ENCODE measurements at regions not wholly inside any gene's neighbourhood (a gene's known extent, or its start where the extent isn't known, plus 50 kb on each side); places are given as distances from the start of the nearest gene placed in this dataset.

DNA sequence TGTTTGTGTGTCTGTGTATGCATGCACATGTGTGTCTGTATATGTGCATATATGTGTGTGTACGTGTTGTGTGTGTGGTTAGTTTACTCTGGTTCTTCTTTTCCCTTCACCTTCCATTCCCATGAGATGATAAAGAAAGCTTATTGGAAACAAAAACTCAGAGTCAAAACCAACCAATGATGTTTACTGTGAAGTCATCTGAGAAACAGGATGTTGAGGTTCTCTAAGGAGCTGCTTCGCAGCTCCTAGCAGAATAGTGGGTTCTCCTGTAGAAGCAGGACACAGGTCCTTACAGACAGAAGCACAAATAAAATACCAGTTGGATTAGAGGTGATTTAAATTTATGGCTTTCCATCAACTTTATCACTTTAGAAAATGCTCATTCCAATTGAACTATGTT lies 256.1 kb upstream of the PLET1 start:
- H3K4me3 ChIP-seq (ENCODE audit: low read depth, low read length) = no peak overlapping the region
- DNase-seq (ENCODE audit: low read depth) = no peak
- TF ChIP-seq, protein P1, sequence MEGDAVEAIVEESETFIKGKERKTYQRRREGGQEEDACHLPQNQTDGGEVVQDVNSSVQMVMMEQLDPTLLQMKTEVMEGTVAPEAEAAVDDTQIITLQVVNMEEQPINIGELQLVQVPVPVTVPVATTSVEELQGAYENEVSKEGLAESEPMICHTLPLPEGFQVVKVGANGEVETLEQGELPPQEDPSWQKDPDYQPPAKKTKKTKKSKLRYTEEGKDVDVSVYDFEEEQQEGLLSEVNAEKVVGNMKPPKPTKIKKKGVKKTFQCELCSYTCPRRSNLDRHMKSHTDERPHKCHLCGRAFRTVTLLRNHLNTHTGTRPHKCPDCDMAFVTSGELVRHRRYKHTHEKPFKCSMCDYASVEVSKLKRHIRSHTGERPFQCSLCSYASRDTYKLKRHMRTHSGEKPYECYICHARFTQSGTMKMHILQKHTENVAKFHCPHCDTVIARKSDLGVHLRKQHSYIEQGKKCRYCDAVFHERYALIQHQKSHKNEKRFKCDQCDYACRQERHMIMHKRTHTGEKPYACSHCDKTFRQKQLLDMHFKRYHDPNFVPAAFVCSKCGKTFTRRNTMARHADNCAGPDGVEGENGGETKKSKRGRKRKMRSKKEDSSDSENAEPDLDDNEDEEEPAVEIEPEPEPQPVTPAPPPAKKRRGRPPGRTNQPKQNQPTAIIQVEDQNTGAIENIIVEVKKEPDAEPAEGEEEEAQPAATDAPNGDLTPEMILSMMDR (IDR thresholded peaks at IDR 0.05; ENCODE audit: insufficient read depth, low read depth, low read length, missing control alignments) = no peak

DNA sequence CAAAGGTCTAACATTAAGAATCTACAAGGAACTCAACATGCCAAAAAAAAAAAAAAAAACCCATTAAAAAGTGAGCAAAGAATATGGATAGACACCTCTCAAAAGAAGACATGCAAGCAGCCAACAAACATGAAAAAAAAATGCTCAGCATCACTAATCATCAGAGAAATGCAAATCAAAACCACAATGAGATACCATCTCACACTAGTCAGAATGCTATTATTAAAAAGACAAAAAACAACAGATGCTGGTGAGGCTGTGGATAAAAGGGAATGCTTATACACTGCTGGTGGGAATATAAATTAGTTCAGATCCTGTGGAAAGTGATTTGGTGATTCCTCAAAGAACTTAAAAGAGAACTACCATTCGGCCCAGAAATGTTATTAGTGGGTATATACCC lies 257.7 kb upstream of the PLET1 start:
- DNase-seq (ENCODE audit: low read depth) = no peak
- TF ChIP-seq, protein P1 (IDR thresholded peaks at IDR 0.05; ENCODE audit: insufficient read depth, low read depth, low read length, missing control alignments) = no peak
- no peak overlapping the region for H3K4me3 ChIP-seq (ENCODE audit: low read depth, low read length)

DNA sequence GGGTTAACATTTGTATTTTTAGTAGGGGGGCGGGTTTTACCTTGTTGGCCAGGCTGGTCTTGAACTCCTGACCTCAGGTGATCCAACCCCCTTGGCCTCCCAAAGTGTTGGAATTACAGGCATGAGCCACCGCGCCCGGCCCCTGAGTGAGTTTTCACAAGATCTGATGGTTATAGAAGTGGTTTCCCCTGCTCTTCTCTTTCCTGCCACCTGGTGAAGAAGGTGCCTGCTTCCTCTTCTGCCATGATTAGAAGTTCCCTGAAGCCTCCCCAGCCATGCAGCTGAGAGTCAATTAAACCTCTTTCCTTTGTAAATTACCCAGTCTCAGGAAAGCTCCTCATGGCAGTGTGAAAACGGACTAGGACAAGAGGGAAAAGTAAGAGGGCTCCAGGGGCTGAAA lies 259.1 kb upstream of the PLET1 start:
- TF ChIP-seq, protein P1 (IDR thresholded peaks at IDR 0.05; ENCODE audit: insufficient read depth, low read depth, low read length, missing control alignments) = no peak

DNA sequence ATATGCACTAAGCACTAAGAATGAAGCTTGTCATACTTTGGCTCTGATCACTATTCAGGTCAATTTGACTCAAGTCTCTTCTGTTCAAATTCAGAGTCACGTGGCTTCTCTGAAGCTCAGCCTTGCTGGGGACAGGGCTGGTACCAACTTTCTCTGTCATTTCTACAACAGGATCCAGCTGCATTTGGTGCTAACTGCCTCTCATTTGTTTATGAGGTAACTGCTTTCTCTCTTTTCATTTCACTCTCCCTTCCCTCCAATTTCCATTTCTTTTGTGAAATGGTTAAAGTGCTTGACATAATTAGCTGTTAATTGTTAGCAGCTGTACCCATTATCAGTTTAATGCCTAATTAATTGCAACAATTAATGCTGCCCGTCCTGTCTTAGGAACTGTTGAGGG lies 259.7 kb upstream of the PLET1 start:
- H3K4me3 ChIP-seq (ENCODE audit: low read depth, low read length) = no peak overlapping the region
- TF ChIP-seq, protein P1 (IDR thresholded peaks at IDR 0.05; ENCODE audit: insufficient read depth, low read depth, low read length, missing control alignments) = no peak
- peak; percentile 8 for DNase-seq (ENCODE audit: low read depth)

More for the DNA sequence above, 259.1 kb upstream of the PLET1 start:
- DNase-seq (ENCODE audit: low read depth) = peak; percentile 13
- no peak overlapping the region for H3K4me3 ChIP-seq (ENCODE audit: low read depth, low read length)

DNA sequence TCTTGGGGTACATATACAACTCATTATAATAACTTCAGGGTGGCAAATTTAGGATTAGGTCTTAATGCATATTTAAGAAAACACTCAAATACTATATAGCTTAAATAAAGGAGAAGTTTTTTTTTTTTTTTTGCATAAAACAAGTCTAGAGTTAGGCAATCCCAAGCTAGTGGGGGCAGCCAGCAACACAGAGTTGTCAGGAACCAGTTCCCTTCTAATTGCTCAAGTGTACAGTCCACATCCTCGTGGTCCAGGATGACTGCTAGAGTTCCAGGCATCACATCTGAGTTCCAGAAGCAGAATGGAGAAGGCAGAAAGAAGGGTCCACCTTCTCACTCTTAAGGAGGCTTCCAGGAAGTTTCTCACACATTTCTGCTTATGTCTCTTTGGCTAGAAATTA lies 261.9 kb upstream of the PLET1 start:
- DNase-seq (ENCODE audit: low read depth) = no peak
- TF ChIP-seq, protein P1 (IDR thresholded peaks at IDR 0.05; ENCODE audit: insufficient read depth, low read depth, low read length, missing control alignments) = no peak
- no peak overlapping the region for H3K4me3 ChIP-seq (ENCODE audit: low read depth, low read length)

DNA sequence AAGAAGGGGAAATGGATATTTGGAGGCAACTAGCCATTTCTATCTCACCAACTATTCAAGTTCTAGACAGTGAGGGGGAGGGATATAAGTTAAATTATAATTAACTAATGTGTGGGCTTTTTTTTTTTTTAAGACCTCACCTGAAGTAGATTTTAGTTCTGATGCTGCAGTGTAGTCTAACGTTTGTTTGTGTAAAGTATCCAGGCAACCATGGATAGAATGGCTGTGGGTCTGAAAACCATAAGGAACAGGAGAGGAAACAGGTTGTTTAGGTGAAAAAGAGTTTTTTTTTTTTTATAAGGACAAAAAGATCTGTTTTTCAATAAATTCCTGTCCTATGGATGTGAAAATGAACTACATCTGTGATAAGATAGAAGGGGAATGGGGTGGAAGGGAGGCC lies 262.4 kb upstream of the PLET1 start:
- H3K4me3 ChIP-seq (ENCODE audit: low read depth, low read length) = no peak overlapping the region
- TF ChIP-seq, protein P1 (IDR thresholded peaks at IDR 0.05; ENCODE audit: insufficient read depth, low read depth, low read length, missing control alignments) = no peak
- DNase-seq (ENCODE audit: low read depth) = no peak

DNA sequence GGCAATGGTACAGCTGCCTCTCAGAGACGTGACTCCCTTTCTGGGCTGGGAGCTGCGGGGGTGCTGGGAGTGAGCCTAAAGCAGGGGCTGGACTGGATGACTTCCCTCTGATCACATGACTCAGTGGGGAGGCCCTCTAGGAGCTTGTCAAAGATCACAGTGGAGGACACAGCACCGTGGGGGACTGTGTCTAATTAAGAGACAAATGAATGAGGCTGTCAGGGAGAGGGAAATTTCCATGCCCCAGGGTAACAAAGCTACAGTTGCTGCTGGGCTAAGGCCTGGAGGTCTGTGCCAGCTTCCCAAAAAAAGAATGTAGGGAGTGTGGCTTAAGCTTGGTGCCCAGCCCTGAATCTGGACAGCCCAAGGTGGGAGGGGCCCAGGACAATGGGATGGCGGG lies 262.8 kb upstream of the PLET1 start:
- no peak for DNase-seq (ENCODE audit: low read depth)

More for the DNA sequence above, 262.8 kb upstream of the PLET1 start:
- TF ChIP-seq, protein P1 (IDR thresholded peaks at IDR 0.05; ENCODE audit: insufficient read depth, low read depth, low read length, missing control alignments) = no peak
- no peak overlapping the region for H3K4me3 ChIP-seq (ENCODE audit: low read depth, low read length)
